Choroid plexus epithelial cell (primary cell): ENCODE measurements at regions not wholly inside any gene's neighbourhood (a gene's known extent, or its start where the extent isn't known, plus 50 kb on each side); places are given as distances from the start of the nearest gene placed in this dataset.

Source experiments
- DNase-seq: peaks from one replicate; pipeline ENCODE4 v3.0.0-alpha.2; 2010; ENCODE audit warnings: low read depth
- H3K4me3 ChIP-seq: 2 replicates; pipeline ENCODE4 v1.5.1; 2011; ENCODE audit warnings: low read depth, mild to moderate bottlenecking, control low read depth, low read length, moderate library complexity
- CTCF ChIP-seq: conservative IDR thresholded peaks from 2 replicates; pipeline ENCODE4 v1.5.1; 2011; ENCODE audit warnings: low read depth, mild to moderate bottlenecking, control low read depth, inconsistent platforms, low read length, moderate library complexity

DNA sequence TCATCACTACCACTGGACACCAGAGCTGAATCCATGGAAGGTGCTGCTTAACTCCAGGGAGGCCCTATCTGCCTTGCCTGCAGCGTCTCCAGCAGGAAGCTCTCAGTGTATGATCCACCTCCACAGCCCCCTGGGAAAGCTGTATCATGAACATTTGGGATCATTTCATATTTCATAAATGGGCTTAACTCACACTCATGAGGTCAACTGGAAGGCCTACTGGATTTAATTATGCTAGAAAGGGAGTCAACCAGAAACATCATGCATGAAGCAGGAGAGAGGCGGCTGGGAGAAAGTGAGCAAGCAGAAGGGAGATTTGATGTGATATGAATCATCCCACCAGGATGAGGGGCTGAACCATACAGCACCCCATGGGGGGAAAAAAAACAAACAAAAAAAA is 537.7 kb downstream of the TNS1 start:
- no peak overlapping the region for H3K4me3 ChIP-seq
- no peak for TF ChIP-seq CTCF
- DNase-seq, result no peak

- DNase-seq, result no peak
- H3K4me3 ChIP-seq, result no peak overlapping the region
- no peak for TF ChIP-seq CTCF
These were observed 539.3 kb downstream of the TNS1 start for GRCh38 chr2:217463402-217464075.

- no peak for TF ChIP-seq CTCF
- DNase-seq, result no peak
- no peak overlapping the region for H3K4me3 ChIP-seq
These were observed 540.7 kb downstream of the TNS1 start for GRCh38 chr2:217462121-217462520.

- no peak for TF ChIP-seq CTCF
- no peak overlapping the region for H3K4me3 ChIP-seq
- DNase-seq, result no peak
These were observed 541.1 kb downstream of the TNS1 start for GRCh38 chr2:217461674-217462073.

DNA sequence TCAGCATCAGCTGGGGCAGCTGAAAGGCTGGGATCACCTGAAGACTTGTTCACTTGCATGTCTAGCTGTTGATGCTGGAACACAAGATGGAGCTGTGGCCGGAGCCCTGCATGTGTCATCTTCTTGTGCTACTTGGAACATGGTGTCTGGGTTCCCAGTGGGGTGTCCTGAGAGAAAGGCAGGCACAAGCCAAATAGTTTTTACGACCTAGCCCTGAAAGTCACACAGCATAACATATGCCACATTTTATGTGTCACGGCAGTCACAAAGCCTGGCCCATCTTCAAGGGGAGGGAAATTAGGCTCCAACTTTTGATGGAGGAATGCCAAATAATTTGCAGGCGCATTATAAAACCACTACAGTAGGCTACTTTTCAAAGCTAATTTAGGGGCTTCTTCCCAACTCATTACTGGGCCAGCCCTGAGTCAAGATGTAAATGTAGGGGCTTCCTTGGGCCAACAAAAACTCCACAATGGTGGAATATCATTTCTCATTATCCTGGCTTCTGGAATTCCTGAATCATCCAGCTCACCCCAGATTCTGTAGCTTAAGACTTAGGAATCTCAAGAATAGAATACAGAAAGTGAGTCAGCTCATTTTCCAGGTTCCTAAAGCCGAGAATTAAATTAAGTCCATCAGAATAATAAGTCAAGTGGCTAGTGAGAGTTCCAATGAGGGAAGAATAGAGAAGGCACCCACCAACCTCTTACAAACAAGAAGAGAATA is 543.0 kb downstream of the TNS1 start:
- TF ChIP-seq CTCF, result no peak
- no peak overlapping the region for H3K4me3 ChIP-seq
- no peak for DNase-seq

DNA sequence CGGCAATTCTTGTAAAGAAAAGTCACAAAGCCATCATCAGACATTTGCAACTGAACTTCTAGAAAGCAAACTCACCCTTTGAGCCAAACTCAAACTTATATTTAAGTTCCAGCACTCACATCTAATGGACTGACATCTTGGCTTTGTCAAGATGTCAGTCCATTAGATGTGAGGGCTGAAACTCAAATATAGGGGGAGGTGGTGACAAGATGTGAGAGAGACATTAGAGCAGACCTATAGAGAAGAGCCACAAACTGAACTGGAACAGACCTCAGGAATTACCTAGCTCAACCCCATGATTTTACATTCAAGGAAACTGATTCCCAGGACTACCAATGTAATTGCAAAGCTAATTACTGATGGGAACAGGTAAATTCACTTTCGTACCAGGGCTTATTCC is 543.8 kb downstream of the TNS1 start:
- no peak for DNase-seq
- TF ChIP-seq CTCF, result no peak

DNA sequence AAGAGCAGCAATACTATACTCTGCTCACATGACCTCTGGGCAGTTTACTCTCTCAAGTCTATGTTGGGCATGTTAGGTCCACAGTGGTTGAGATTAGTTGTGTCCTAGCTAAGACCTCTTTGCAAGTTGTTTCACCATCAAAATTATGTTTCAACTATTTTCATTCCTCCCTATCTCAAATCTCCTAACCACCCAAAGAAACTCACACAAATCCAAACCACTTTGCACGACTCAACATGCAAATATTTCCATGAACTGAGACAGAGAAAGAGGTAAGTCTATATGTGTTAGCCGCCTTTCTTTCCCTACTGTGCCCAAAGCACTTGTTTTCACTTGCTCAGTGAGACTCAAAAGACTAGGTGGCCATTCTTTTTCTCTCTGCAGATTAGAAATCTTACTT is 546.8 kb downstream of the TNS1 start:
- TF ChIP-seq CTCF, result no peak
- no peak for DNase-seq
- no peak overlapping the region for H3K4me3 ChIP-seq

More for the DNA sequence above, 543.8 kb downstream of the TNS1 start:
- H3K4me3 ChIP-seq, result no peak overlapping the region
